NCI-H526 treated with DMSO at 0.1 percent for 48 hours (cell line): ENCODE measurements at regions not wholly inside any gene's neighbourhood (a gene's known extent, or its start where the extent isn't known, plus 50 kb on each side); places are given as distances from the start of the nearest gene placed in this dataset.
"Not testable (repeated sequence)": the region's sequence is repeated elsewhere in the genome, so short reads cannot be mapped to it uniquely, and the experiment has no call there.

Experiments used
- DNase-seq: peaks from one replicate; lab custom pipeline; 2025; lab: John Stamatoyannopoulos, UW

DNA sequence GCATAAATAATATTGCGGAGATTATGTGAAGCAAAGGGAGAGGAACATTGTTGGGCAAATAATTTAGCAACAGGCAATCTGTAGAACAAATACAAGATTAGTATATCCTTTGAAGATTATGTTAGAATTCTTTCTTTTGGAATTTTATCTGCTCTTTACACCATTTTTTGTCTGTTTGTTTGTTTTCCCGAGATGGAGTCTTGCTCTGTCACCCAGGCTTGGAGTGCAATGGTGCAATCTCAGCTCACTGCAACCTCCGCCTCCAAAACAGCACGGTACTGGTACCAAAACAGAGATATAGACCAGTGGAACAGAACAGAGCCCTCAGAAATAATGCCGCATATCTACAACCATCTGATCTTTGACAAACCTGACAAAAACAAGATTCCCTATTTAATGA is 250.3 kb downstream of the FSIP2 start:
- DNase-seq: not testable (repeated sequence)

DNA sequence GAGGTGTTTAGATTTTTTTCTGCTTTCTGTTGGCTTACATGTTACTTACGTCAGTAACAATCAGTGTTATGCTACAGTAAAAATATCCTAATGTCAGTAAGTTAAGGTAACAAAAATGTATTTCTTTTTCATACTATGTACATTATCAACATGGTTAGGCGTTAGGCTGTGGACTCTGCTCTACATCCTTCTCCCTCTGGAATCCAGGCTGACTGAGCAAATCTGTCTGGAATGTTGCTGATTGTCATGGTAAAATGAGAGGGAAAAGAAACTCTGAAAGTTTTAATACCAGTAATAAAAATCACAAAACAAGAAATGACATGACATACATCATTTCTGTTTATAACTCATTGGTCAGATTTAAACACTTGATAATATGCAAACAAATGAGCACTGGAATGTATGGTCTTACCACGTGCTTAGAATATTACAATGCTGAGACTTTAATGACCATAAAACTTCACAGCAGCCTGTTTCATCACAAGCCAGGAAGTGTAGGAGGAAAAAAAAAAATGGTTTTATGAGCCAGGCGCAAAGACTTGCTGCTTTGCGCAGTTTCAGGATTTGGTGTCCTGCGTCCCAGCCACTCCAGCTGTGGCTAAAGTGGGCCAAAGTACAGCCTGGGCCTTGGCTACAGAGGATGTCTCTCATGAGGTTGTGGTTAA is 252.4 kb downstream of the FSIP2 start:
- no peak for DNase-seq

DNA sequence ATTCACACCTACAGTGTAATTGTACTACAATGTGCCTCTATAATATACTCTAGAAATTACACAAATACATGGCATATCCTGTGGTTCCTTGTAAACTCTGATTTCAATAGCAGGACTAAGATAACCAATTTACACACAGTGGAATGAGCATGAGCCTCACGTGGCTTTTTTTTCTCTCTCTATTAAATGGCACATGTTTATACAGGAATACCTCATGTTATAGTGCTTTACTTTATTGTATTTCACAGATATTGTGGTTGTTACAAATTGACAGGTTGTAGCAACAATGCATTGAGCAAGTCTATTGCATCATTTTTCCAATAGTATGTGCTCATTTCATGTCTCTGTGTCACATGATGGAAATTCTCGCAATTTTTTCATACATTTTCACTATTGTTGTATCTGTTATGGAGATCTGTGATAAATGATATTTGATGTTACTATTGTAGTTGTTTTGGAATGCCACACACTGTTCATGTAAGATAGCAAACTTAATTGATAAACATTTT is 260.0 kb downstream of the FSIP2 start:
- no peak for DNase-seq

DNA sequence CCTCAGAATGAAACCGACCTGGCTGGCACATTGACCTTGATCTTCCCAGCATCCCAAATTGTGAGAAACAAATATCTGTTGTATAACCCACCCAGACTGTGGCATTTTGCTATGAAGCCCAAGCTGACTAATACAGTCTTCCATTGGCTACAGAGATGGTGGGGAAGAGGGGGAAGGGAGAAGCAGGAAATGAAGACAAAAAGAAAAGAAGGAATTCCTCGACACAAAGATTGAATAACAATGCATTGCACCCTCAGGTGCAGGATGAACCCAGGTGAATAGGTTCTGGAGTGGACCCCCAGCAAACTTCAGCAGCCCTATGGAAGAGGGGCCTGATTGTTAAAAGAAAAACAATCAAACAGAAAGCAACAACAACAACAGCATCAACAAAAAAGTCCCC is 270.7 kb downstream of the FSIP2 start:
- no peak for DNase-seq

DNA sequence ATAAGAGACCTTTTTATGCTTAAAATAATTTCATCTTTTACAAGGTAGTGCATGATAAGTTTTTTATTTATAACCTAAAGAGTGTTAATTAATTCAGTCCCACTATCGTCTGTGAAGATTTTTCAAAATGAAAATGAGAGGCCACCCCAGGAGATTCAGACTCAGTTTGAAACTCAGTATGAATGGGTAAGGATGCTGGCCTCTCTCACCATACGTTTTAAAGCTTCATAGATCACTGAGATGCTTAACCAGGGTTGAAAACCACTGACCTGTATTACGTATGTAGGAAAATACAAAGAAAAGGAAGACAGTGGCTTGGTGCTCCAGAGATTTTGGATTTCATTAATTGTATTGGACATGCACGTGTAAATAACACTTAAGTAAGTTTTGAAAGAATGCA is 278.7 kb downstream of the FSIP2 start:
- DNase-seq: no peak

DNA sequence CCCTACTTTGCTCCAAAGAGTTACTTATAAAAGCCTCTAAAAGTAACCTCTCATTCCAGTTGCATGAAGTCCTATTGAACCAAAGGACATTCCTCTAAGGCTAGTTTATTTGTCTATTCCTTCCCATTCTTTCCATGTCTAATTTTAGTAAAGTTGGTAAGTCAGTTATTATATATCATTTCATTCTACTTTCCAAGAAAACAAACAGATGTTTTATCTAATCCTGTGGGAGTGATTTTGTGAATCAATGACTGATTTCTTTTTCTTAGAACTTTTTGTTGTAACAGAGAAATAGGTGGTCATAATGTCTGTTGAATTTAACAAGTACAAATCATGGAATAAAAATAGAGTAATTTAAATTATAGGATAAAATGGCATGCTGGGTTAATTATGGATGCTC is 286.3 kb downstream of the FSIP2 start:
- DNase-seq: no peak

DNA sequence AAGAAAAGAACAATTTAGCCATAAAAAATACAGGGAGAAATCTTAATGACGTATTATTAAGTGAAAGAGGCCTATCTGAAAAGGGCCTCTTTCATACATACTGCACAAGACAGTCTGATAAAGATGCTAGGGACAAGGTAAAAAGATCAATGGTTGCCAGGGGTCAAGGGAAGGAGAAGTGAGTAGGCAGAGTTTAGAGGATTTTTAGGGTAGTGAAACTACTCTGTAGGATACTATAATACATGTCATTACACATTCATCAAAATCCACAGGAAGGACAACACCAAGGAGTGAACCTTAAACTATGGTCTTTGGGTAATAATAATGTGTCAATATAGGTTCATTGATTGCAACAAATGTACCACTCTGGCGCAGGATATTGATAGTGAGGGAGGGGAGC is 289.3 kb downstream of the FSIP2 start:
- no peak for DNase-seq

DNA sequence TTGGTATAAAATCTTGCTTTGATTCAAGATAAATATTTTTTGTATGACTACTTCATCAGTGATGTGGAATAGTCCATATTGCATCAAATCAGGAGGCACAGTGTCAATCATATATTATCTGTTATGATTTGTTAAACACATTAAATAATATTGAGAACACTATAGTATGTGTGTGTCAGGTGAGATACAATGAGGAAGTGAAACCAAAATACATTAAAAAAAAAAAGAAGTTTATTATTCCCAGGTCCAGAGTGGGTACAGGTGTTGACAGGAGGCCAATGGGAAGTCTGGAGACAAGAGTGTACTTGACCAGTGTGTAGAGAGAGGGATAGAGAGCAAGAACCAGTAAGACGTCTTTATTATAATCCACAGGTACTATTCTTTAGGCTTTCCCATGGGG is 292.6 kb downstream of the FSIP2 start:
- DNase-seq: no peak

DNA sequence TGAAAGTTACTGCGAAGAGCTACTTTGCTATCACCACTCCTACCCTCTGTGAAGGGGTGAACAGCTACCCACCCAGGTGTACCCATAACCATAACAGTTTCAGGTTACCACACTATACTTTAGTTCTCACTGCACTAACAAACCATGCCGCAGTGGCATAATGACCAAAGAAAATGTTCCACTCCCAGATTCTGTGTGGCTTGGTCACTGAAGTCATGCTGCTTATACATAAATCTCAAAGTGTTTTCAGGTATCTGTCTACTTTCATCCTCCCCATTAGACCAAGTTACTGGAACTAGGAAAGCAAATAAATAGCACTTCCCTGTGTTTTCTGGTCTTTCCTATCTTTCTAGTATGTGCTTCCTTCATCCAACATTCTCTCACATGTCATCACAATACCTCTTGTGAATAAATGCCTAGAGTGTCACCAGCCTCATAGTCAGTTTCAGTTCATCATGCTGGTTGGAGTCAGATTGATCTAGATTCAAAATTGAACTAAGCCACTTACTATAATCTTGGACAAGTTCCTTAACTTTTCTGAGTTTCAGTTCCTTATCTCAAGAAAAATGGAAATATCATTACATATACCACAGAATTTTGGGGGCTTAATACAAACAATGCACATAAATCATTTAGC is 293.6 kb downstream of the FSIP2 start:
- no peak for DNase-seq

DNA sequence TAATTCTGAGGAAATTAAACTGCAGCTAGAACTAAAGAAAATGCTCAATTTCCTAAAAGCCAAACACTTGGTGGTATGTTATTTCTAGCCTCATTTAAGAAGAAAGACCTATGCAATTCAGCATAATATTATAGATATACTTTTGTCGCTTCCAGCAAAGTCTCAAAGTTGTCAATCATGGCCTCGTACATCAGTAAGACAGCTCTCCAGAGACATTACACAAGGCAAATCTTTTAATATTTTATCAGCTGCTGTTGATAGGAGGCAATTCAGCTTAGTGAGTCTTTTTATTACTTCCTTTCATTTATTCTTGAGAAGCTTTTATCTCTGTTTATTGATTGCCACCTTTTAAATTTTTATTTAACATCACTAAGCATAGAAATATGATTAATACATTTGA is 294.3 kb downstream of the FSIP2 start:
- no peak for DNase-seq

DNA sequence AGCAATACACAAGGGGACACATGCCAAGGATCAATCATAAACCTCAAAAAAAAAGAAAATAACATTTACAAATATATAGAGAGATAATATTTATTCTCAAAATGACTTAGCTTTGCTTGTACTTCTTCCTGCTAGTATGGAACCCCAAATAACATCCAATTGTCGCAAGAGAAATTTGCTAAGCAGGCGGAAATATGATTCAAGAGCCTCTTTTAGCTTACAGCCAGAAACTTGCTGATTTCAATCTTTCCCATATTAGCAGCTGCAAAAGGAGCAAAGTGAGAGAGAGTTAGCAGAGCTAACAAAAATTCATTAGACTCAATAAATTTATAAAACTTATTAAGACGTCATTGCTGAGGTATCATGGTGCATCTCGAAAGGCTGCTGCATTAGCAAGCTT is 294.9 kb downstream of the FSIP2 start:
- no peak for DNase-seq

DNA sequence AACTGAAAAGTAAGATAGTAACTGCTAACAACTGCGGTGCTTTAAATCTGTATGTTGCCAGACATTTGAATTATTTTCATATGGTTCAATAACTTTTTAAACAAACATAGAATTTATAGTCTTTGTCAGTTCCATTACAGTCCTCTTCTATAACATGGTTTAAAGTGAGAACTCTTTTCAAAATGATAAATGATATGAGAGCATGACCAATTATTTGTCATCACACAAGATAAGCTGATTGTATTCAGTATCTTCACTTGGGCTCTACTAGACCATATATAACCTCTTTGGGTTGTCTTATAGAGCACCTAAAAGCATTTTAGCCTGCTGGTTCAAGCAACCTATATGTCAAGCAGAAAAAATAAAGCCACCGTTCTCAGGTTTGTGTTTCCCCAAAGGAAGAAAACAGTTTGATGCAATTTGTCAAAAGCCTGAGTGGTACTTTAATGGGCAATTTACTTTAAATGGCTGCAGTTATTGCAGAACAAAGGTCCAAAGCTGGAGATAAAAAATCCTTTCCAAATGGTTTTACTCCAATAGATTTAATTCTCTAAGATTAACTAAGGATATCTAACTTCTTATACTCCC is 298.4 kb downstream of the FSIP2 start:
- no peak for DNase-seq

DNA sequence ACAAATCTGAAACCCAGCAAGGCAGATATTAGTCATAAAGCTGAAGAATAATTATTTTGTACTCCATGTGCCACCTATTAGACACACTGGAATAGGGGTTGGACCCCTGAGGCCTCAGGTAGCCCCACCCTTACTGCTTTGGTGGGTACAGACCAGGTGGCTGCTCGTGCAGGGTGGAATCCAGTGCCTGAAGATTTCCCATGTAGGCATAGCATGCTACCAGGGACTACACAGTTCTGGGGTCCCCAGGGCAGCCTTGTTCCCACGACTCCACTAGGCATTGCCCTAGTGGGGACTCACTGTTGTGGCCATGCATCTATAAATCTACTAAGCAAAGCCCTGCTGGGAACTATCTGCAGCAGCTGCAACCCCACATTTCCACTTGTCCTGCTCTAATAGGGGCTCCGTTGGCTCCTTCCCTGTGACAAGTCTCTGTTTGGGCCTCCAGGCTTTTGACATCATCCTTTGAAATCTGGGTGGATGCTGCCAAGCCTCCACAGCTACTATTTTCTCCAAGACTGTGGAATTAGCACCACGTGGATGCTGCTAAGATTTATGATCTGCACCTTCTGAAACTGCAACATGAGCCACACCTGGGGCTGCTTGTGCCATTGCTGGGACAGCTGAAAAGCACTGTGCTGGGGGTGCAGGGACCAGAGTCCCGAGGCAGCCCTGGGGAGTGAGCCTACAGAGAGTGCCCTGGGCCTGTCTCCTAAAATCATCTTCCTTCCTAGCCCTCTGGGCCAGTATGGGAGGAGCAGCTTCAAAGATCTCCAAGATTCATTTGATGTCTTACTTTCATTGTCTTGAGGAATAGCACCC is 303.8 kb downstream of the FSIP2 start:
- DNase-seq: no peak

DNA sequence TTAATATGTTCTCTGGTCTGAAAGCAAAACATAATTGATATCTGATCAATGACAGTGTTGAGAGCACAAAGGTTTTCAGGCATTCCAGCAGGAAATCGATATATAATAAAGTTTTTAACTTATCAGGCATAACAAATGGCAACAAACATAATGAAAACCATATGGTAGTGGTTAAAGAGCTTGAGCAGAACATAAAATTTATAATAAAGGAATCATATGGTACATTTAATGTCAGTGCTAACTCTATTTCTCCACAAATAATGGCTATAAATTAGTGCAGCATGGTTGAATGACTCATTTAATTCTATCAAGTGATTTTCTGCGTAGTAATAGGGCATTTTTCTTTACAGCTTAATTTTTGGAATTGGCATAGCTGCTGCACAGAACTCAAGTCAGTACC is 306.2 kb downstream of the FSIP2 start:
- no peak for DNase-seq

DNA sequence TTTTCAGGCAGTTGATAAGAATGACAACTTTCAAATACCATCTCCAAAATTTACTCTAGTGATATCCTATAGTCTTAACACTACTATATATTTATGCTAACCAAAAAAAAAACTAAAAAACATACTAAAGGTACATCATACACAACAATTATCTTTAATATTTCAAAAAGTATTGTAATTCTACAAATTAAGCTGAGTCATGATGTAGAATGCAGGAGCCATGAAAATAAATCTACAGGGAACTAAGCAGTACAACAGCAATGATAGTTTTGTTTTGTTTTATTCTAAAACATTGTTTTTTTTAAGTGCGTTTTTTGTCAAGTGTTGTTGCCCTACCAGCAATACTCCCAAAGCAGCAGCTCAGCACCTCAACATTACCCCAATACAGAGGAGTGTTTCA is 314.3 kb downstream of the FSIP2 start:
- no peak for DNase-seq

DNA sequence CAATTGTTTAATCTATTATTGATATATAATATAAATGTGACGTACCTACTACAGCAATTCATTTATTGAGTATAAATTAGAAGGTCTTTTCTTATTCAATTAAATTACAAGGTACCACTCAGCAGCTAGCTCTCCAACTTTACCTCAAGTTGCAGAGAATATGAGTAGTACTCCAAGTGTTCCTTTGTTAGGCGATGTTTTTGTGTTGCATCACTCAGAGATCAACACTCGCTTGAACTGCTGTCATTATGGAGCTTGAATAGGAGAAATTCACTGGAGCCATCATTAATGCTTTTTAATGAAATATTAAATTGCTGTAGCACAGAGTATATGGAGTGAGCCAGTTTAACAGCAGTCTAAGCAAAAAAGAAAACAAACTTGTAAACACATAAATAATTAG is 320.0 kb downstream of the FSIP2 start:
- DNase-seq: no peak

DNA sequence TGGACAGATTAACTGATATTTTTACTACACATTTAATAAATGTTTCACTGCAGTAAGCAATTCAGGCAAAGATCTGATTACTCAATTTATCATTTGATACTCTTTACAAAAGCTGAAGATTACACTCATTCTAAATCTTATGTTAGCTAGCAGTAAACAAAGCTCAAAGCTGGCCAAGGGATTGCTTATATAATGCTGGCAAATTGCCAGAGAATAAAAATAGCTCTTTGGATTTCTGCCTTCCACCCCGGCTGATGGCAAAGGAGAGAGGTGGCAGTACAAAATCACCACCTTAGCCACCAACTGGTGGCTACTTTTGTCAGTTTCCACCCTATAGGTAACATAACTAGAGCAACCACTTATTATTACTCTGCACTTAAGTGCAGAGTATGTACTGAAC is 320.5 kb downstream of the FSIP2 start:
- DNase-seq: no peak

DNA sequence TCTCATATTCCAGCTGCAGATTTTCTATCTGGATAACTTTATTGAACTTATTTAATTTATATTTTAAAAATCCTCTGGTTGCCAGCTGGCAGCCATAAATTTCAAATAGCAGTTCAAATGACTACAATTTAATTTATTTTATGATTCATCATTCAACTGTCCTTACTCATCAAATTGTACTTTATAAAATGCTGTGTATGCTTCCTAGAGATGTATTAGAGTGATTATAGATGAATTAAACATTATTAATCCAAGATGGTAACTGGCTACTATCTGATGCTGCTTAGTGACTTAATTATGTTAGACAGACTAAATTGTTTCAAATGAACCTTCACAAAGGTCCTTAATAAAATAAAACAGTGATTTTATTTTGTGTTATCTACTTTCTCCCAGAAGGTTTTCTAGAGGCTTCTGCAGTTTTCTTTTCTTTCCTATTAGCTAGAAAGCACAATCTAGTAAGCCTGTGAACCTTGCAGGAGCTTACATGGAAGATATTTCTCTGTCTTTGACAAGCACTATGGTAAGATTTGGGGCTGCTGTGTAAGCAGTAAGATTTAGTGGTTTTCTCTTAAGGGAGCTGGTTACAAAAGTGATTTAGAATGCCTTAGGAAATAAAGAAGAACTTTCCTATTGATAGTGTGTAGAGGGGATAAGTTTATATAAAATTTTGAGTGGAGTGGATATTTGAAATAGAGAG is 322.3 kb downstream of the FSIP2 start:
- DNase-seq: no peak

DNA sequence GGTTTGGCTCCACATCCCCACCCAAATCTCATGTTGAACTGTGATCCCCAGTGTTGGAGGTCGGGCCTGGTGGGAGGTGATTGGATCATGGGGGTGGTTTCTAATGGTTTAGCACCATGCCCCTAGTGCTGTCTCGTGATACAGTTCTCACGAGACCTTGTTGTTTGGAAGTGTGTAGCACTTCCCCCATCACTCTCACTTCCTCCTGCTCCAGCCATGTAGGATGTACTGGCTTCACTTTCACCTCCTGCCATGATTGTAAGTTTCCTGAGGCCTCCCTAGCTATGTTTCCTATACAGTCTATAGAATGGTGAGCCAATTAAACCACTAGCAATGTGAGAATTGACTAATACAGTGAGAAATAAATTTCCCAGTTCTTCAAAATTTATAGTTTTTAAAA is 325.9 kb downstream of the FSIP2 start:
- no peak for DNase-seq

DNA sequence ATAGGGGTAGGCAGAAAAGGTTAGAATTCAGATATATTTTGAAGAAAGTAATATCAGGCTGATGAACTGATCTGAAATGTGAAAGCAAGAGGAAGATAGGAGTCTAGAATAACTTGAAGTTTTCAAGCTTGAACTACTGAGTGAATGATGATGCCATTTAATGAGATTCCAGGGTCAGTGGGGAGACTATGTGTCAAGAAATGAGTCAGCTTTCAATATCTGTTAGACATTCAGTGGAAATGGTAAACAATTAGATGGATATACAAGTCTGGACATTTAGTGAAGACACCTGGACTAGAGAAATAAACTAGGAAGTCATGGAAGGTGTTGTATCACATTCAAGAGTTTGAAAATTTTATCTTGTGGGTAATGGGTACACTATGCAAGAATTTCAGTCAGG is 326.9 kb downstream of the FSIP2 start:
- DNase-seq: no peak

DNA sequence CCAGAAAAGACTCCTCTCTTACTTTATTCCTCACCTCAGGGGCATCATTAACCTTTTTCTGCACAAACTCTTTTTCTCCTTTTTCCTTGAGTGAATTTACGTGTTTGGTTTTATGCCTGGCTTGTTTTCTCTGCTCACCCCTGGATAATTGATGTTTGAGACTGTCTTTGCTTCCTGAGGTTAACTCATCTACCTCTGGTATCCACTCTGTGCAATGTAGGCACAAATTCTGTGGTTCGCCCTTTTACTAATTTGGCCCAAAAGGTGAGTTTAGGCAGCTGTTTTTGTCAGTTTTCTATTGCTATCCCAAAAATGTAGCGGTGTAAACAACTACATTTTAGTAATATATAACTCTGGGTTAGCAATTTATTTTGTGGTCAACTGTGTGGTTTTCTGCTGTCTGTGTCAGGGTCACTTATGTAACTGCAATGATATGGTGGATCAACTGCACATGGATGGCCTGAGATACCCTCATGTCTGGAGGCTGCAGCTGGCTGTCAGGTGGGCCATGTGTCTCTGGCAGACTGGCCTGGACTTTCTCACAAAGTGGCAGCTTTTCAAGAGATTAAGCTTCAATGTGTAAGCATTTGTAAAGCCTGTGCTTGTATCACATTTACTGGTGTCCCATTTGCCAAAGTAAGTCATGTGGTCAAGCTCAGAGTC is 329.7 kb downstream of the FSIP2 start:
- no peak for DNase-seq

DNA sequence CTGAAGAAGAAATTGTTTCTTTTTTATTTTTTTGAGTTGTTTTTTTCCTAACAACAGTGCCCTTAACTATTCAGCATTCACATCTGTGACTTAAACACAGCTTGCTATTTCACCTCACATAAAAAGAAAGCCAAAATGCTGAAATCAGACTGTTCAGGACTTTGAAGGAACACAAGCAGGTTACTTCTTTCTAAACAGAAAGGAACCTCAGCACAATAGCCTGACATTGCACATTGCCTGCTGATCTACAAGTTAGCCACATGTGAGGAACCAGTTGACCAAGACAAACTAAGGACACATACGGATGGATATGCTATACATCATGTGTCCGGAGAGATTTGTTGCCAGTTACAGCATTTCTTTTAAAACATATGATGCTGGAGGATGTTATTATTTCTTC is 331.1 kb downstream of the FSIP2 start:
- DNase-seq: no peak
